ENCODE measurements at regions not wholly inside any gene's neighbourhood (a gene's known extent, or its start where the extent isn't known, plus 50 kb on each side); places are given as distances from the start of the nearest gene placed in this dataset.

- TF ChIP-seq, protein P1, sequence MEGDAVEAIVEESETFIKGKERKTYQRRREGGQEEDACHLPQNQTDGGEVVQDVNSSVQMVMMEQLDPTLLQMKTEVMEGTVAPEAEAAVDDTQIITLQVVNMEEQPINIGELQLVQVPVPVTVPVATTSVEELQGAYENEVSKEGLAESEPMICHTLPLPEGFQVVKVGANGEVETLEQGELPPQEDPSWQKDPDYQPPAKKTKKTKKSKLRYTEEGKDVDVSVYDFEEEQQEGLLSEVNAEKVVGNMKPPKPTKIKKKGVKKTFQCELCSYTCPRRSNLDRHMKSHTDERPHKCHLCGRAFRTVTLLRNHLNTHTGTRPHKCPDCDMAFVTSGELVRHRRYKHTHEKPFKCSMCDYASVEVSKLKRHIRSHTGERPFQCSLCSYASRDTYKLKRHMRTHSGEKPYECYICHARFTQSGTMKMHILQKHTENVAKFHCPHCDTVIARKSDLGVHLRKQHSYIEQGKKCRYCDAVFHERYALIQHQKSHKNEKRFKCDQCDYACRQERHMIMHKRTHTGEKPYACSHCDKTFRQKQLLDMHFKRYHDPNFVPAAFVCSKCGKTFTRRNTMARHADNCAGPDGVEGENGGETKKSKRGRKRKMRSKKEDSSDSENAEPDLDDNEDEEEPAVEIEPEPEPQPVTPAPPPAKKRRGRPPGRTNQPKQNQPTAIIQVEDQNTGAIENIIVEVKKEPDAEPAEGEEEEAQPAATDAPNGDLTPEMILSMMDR (IDR thresholded peaks at IDR 0.05), result no peak
- TF ChIP-seq POLR2AphosphoS5 (IDR thresholded peaks at IDR 0.05; ENCODE audit: insufficient read depth in 1 of 2, low read depth in 1 of 2) (no peak), POLR2A (IDR thresholded peaks at IDR 0.05) (no peak)
Measured at GRCh38 chr22:22791438-22792181, 96.0 kb upstream of the IGLL5 start.
